ENCODE measurements at regions not wholly inside any gene's neighbourhood (a gene's known extent, or its start where the extent isn't known, plus 50 kb on each side); places are given as distances from the start of the nearest gene placed in this dataset.

GRCh38 chr3:117691526-117691925 is 981.9 kb downstream of the TUSC7 start:
- ATAC-seq (no peak), DNase-seq (no peak)

GRCh38 chr3:117692416-117692995 is 982.9 kb downstream of the TUSC7 start:
- Histone ChIP-seq H3K36me3 (no peaks in the 10 kb centered on the region), H3K4me1 (no peaks in the 10 kb centered on the region), H3K27me3 (no peaks in the 10 kb centered on the region), H3K4me3 (no peak overlapping the region), H3K9me3 (no peaks in the 10 kb centered on the region), H3K27ac (no peak overlapping the region)
- ATAC-seq (no peak), DNase-seq (no peak)
- no peak for TF ChIP-seq CTCF (IDR thresholded peaks at IDR 0.05)
- intact Hi-C loops (cut with DNase I), result no loop called here

More at GRCh38 chr3:117691526-117691925, 981.9 kb downstream of the TUSC7 start:
- Histone ChIP-seq H3K27me3 (no peaks in the 10 kb centered on the region), H3K36me3 (no peaks in the 10 kb centered on the region), H3K4me1 (no peaks in the 10 kb centered on the region), H3K9me3 (no peaks in the 10 kb centered on the region), H3K27ac (no peak overlapping the region), H3K4me3 (no peak overlapping the region)
- intact Hi-C loops (cut with DNase I), result no loop called here
- TF ChIP-seq CTCF (IDR thresholded peaks at IDR 0.05), result no peak

GRCh38 chr3:117695321-117695720 is 985.7 kb downstream of the TUSC7 start:
- Histone ChIP-seq H3K4me1 (no peaks in the 10 kb centered on the region), H3K9me3 (no peaks in the 10 kb centered on the region), H3K4me3 (no peak overlapping the region), H3K27ac (no peak overlapping the region), H3K36me3 (no peaks in the 10 kb centered on the region), H3K27me3 (no peaks in the 10 kb centered on the region)
- DNase-seq, result no peak
- TF ChIP-seq CTCF (IDR thresholded peaks at IDR 0.05), result no peak
- peak; percentile 44 for ATAC-seq
- intact Hi-C loops (cut with DNase I), result no loop called here

GRCh38 chr3:117695871-117696645 is 986.5 kb downstream of the TUSC7 start:
- H3K27ac ChIP-seq, result no peak overlapping the region
- H3K4me1 ChIP-seq, result no peaks in the 10 kb centered on the region
- no peak overlapping the region for H3K4me3 ChIP-seq
- TF ChIP-seq CTCF (IDR thresholded peaks at IDR 0.05), result no peak
- no peaks in the 10 kb centered on the region for H3K9me3 ChIP-seq
- H3K27me3 ChIP-seq, result no peaks in the 10 kb centered on the region
- no peaks in the 10 kb centered on the region for H3K36me3 ChIP-seq
- intact Hi-C loops (cut with DNase I), result no loop called here
- peak in 1 of 4 donors; percentile 41 for DNase-seq
- ATAC-seq, result no peak

- Histone ChIP-seq H3K4me1 (no peaks in the 10 kb centered on the region), H3K36me3 (no peaks in the 10 kb centered on the region), H3K9me3 (no peaks in the 10 kb centered on the region), H3K27me3 (no peaks in the 10 kb centered on the region), H3K27ac (no peak overlapping the region), H3K4me3 (no peak overlapping the region)
- ATAC-seq, result no peak
- TF ChIP-seq CTCF (IDR thresholded peaks at IDR 0.05), result no peak
- DNase-seq, result peak in 1 of 4 donors; percentile 4
- intact Hi-C loops (cut with DNase I), result no loop called here
Observed at GRCh38 chr3:117696851-117697407, 987.4 kb downstream of the TUSC7 start.
